GM19023 (cell line): ENCODE measurements at regions not wholly inside any gene's neighbourhood (a gene's known extent, or its start where the extent isn't known, plus 50 kb on each side); places are given as distances from the start of the nearest gene placed in this dataset.
"Not testable (repeated sequence)": the region's sequence is repeated elsewhere in the genome, so short reads cannot be mapped to it uniquely, and the experiment has no call there.

Source experiments
- ATAC-seq: cut with Tn5 transposase; IDR thresholded peaks from one replicate; pipeline ENCODE4 v1.9.1; 2021; ENCODE audit warnings: mild to moderate bottlenecking, moderate library complexity; ENCODE audit not compliant: unreplicated experiment

DNA sequence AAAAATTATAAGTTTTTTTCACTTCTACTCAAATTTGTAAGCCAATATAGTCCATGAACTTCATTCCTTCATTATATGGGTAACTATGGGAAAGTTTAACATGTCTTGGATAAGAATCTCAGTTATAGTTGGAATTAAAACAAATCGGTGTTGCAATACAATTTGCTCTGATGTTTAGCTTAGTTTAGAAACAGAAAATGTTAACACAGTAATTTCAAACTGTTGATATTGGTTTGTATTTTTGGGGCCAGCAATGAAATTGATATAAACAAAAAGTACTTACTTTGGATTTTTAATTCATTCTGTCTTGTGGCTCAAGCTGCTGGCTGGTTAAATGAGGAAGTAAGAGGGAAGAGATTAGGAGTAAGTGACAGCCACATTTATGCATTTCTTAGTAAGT lies 368.5 kb upstream of the NT5C1B start:
- ATAC-seq, result no peak

DNA sequence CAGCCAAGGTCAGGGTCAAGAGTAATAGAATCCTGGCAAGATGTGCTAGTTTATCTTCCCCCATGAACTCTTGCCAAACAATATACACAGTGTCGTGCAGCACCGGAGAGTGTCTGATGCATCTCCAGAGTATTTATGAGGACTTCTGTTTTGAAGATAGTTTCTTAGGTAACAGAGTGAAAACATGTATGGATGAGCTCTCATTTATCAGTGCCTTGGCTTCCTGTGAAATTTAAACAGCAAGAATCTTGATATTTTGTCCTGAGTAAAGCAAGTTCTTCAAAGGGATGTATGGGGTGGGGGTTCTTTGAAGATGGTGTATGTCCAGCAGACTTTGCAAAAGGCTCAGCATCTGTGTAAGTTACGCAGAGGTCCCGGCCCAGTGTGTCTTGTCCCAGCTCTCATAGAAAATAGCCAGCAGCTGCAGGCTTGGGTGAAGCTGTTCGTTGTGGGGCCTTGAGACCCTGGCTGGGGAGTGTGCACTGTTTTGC lies 361.0 kb upstream of the NT5C1B start:
- no peak for ATAC-seq

DNA sequence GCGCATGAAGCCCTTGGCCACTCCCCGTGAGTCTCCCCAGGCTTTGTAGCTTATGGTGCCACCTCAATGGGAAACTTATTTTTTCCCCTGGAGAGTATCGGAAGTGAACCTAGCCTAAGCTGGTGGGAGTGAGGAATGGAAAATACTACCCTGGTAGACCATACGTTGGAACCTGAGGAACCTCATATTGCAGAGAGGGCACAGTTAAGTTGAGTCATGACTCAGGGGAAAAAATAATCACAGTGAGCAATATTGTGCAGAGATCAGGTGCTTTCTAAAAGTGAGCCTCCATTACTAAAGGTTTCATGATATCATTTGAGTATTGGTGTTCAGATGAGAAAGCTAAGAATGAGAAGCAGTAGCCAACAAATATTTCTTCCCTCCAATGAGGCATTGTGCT lies 360.5 kb upstream of the NT5C1B start:
- ATAC-seq, result no peak

DNA sequence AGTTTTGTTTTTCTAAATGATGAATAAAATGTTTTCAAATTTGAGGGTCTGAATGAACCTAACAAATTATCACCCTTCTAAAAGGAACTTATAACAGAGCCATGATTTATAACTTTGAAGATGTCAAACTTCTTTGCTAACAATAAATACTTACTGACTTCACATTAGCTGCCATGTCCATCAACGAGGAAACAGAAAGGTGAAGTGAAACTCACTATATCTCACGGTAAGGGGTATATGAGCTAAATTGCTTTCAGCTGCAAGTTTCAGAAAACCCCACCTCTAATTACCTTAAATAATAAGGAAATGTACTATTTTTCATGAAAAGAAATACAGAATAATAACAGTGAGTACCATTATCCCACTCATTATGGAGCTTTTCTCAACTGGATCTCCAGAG lies 350.8 kb upstream of the NT5C1B start:
- ATAC-seq, result peak; percentile 78

- not testable (repeated sequence) for ATAC-seq
Observed at GRCh38 chr2:18939740-18940139, 350.4 kb upstream of the NT5C1B start.

GRCh38 chr2:18934886-18935285 lies 345.5 kb upstream of the NT5C1B start:
- no peak for ATAC-seq

GRCh38 chr2:18932853-18933252 lies 343.5 kb upstream of the NT5C1B start:
- ATAC-seq, result no peak

GRCh38 chr2:18930971-18931370 lies 341.6 kb upstream of the NT5C1B start:
- ATAC-seq, result no peak

DNA sequence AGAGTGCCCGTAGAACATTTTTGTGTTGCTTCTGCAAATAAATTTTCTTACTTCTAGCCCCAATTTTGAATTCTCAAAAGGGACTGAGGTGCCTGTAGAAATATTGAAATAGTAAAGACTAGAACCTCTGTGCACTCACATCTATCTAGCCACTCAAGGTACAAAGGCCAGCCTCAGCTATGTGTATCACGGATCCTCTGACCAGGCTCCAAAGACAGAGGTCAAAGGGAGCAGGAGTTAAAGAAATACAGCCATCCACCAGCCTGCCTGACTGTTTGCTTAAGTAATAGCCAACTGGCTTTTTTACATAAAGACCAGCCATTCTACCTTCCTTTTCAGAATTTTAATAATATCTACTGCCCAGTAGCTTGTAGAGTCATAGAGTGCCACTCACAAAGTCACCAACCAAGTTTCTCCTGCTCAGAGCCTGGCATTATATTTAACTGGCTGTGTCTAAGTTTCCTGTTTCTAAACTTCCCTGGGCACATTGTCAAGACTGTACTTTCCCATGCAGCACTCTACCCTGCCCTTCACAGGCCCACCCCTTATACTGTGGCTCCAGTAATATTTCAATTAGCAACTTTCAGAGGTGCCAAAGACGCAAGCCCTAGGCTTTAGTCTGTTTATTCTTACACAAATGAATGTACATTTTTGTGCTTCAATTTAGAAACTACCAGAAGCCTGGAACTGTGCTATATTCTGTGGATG lies 338.3 kb upstream of the NT5C1B start:
- no peak for ATAC-seq

DNA sequence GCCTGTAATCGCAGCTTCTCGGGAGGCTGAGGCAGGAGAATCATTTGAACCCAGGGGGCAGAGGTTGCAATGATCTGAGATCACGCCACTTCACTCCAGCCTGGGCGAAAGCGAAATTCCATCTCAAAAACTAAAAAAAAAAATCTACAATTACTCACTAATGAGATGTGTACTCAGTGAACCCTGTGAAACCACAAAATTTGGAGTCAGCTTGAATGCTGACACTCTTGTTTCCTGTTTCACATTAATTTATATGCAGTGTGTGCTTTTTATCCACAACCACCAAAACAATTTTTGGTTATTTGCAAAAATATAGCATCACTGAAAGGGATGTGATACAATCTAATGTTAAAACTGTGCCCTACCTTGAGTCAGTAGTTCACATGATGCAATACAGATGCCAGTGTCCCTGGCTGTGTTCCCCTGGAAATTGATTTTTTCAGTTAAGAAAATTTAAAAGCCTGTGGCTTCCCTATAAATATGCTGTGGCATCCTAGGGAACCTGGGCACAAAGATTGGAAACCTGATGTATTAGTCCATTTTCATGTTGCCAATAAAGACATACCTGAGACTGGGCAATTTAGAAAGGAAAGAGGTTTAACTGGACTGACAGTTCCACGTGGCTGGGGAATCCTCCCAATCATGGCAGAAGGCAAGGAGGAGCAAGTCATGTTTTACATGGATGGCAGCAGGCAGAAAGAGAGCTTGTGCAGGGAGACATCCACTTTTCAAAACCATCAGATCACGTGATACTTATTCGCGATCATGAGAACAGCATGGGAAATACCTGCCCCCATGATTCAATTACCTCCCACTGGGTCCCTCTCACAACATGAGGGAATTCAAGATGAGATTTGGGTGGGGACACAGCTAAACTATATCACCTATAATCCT lies 337.5 kb upstream of the NT5C1B start:
- no peak for ATAC-seq

- ATAC-seq, result no peak
Observed at GRCh38 chr2:18925296-18925695, 335.9 kb upstream of the NT5C1B start.

GRCh38 chr2:18924886-18925285 lies 335.5 kb upstream of the NT5C1B start:
- no peak for ATAC-seq

DNA sequence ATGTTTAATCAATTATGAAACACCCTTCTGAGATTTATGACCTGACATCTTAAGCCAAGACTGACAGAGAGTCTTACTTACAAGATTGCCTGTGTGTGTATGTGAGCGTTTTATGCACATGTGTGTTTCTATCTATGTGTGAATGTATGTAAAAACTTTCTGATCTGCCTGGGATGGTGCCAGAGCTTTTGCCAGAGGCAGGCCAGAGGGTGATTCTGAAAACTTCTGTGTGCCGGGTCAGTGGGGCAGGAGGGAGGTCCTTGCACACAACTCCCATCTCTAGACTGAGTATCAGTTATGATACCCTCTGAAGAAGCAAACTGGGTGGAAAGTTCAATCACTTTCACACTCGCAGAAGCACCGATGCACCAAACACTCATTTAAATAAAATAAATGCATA lies 335.0 kb upstream of the NT5C1B start:
- no peak for ATAC-seq

- no peak for ATAC-seq
Observed at GRCh38 chr2:18922276-18922675, 332.9 kb upstream of the NT5C1B start.

DNA sequence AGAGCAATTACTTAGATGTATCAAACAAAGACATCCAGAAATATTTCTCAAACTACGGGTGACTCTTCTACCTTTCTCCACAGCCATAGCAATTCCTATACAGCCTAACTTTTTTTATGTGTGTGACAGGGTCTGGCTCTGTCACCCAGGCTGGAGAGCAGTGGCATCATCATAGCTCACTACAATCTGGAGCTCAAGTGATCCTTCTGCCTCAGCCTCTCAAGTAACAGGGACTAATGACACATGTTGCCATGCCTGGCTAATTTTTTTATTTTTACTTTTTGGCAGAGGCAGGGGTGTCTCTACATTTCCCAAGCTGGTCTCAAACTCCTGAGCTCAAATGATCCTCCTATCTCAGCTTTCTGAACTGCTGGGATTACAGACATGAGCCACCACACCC lies 328.9 kb upstream of the NT5C1B start:
- no peak for ATAC-seq

GRCh38 chr2:18915227-18915626 lies 325.9 kb upstream of the NT5C1B start:
- no peak for ATAC-seq

- ATAC-seq, result no peak
Observed at GRCh38 chr2:18913512-18913911, 324.1 kb upstream of the NT5C1B start.

- no peak for ATAC-seq
Observed at GRCh38 chr2:18912225-18912888, 323.0 kb upstream of the NT5C1B start.

GRCh38 chr2:18911416-18911815 lies 322.0 kb upstream of the NT5C1B start:
- no peak for ATAC-seq

DNA sequence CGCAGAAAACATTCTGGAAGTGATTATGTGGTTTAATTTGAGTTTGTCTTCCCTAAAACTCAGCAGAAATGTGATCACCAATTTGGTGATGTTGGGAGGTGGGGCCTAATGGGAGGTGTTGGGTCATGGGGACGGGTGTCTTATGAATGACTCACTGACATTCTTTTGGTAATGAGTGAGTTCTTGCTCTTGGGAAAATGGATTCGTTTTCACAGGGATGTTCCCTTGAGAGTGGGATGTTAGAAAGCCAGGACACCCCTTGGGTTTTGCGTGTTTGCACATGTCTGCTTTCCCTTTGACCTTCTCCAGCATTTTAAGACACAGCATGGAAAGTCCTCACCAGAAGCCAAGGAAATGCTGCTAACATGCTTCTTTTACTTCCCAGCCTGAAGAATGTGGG lies 321.5 kb upstream of the NT5C1B start:
- no peak for ATAC-seq

DNA sequence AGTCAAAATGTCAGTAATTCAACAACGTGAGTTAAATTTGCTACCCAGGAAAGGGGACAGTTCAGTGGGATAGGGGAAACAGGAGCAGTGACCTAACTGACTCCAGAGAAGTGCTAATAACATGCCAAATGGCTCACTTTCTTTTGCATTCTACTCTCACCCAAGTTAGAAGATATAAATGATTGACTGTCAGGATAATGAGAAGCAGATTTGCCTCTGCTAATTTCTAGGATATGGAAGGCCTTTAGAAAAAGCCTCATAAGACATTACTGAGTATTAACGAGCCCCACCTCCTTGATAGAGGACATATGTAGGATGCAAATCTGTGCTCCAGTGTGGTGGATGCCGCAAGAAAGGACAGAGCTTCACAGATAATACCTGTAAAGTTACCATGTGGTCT lies 318.6 kb upstream of the NT5C1B start:
- no peak for ATAC-seq

- no peak for ATAC-seq
Observed at GRCh38 chr2:18907508-18907907, 318.1 kb upstream of the NT5C1B start.
